PC-9 (cell line): ENCODE measurements at regions not wholly inside any gene's neighbourhood (a gene's known extent, or its start where the extent isn't known, plus 50 kb on each side); places are given as distances from the start of the nearest gene placed in this dataset.

Experiments used
- BruUV-seq: library from RNA; stranded (reverse); fragments of 400-500 nt; replicated peaks from 2 replicates; lab custom pipeline; 2021; lab: Mats Ljungman, UMichigan
- CTCF ChIA-PET: fragments of 300-600 bp; sonication (Branson Sonifier 250); formaldehyde crosslinking; loops from one replicate; lab custom pipeline; 2022; ENCODE audit warnings: antibody characterized with exemption; lab: Charles Lee
- POLR2A ChIA-PET: fragments of 300-600 bp; sonication (Branson Sonifier 250); formaldehyde crosslinking; loops from one replicate; lab custom pipeline; 2022; ENCODE audit warnings: antibody characterized with exemption; ENCODE audit not compliant: unreplicated experiment; lab: Charles Lee
- DNase-seq, 2 experiments: peaks; one replicate each; pipeline versions ENCODE4 v3.0.0 to v3.0.0-alpha.2; 2015 to 2022; ENCODE audit warnings: mixed read lengths in 1 of 2
- H2AFZ ChIP-seq: fragments of 200-600 bp; sonication (generic); 2 replicates; pipeline ENCODE4 v1.8.1; 2017; ENCODE audit warnings: antibody characterized with exemption
- H3F3A ChIP-seq: fragments of 200-600 bp; sonication (generic); 2 replicates; pipeline ENCODE4 v1.8.1; 2017; ENCODE audit warnings: antibody characterized with exemption, mild to moderate bottlenecking, low read depth; ENCODE audit not compliant: insufficient read depth
- H3K27ac ChIP-seq: fragments of 200-600 bp; sonication (generic); 2 replicates; pipeline ENCODE4 v1.6.1; 2016; ENCODE audit warnings: mixed run types
- H3K27me3 ChIP-seq: fragments of 200-600 bp; sonication (generic); 2 replicates; pipeline ENCODE4 v1.6.1; 2016; ENCODE audit warnings: low read depth, mixed run types; ENCODE audit not compliant: insufficient read depth
- H3K36me3 ChIP-seq: fragments of 200-600 bp; sonication (generic); 2 replicates; pipeline ENCODE4 v1.6.1; 2016; ENCODE audit warnings: low read depth, mixed run types
- H3K4me1 ChIP-seq: fragments of 200-600 bp; sonication (generic); replicated peaks from 2 replicates; pipeline ENCODE4 v1.6.1; 2016; ENCODE audit warnings: mixed run types; ENCODE audit not compliant: insufficient read depth
- H3K4me2 ChIP-seq: fragments of 200-600 bp; sonication (generic); 2 replicates; pipeline ENCODE4 v1.6.1; 2017; ENCODE audit warnings: mixed run types
- H3K4me3 ChIP-seq: fragments of 200-600 bp; sonication (generic); 2 replicates; pipeline ENCODE4 v1.6.1; 2016; ENCODE audit warnings: mixed run types
- H3K79me2 ChIP-seq: fragments of 200-600 bp; sonication (generic); 2 replicates; pipeline ENCODE4 v1.6.1; 2017; ENCODE audit warnings: low read depth, mixed run types
- H3K9me2 ChIP-seq: fragments of 200-600 bp; sonication (generic); 2 replicates; pipeline ENCODE4 v1.8.1; 2017; ENCODE audit warnings: mild to moderate bottlenecking; ENCODE audit not compliant: insufficient read depth
- H3K9me3 ChIP-seq: fragments of 200-600 bp; sonication (generic); 2 replicates; pipeline ENCODE4 v1.8.1; 2016; ENCODE audit warnings: low read depth; ENCODE audit not compliant: insufficient read depth
- H4K20me1 ChIP-seq: fragments of 200-600 bp; sonication (generic); 2 replicates; pipeline ENCODE4 v1.8.1; 2017; ENCODE audit not compliant: insufficient read depth
- CTCF ChIP-seq: fragments of 200-600 bp; sonication (generic); conservative IDR thresholded peaks from 2 replicates; pipeline ENCODE4 v1.6.1; 2017; ENCODE audit warnings: mixed run types, antibody characterized with exemption, mild to moderate bottlenecking, moderate library complexity
- EZH2 ChIP-seq: fragments of 200-600 bp; sonication (generic); IDR thresholded peaks from 2 replicates; pipeline ENCODE4 v1.8.0; 2017; ENCODE audit warnings: antibody characterized with exemption, low read depth
- intact Hi-C: fragments of 100-400 bp; cut with micrococcal nuclease; formaldehyde crosslinking; loops from one replicate; pipeline ENCODE4 v1.10.0; 2022; ENCODE audit not compliant: unreplicated experiment

- Histone ChIP-seq H3K4me2 (no peak overlapping the region), H3K4me3 (no peak overlapping the region), H3K27me3 (peaks cover 89% of the 10 kb centered on the region), H3F3A (no peaks in the 10 kb centered on the region), H2AFZ (no peak overlapping the region), H3K9me3 (no peaks in the 10 kb centered on the region), H3K4me1 (no peaks in the 10 kb centered on the region), H3K36me3 (no peaks in the 10 kb centered on the region), H3K27ac (no peak overlapping the region), H3K9me2 (no peaks in the 10 kb centered on the region), H3K79me2 (no peaks in the 10 kb centered on the region), H4K20me1 (no peaks in the 10 kb centered on the region)
- no peak for DNase-seq
- CTCF ChIA-PET, result interaction anchor here (0.6 kb wide), 1 partner anchor 276 kb away, joined by 3 read pairs; no protein-coding TSS in a partner anchor
- BruUV-seq, result no TSS peak
- intact Hi-C loops, result loop anchor here (5.0 kb wide), 1 partner anchor 277 kb away; no protein-coding TSS in a partner anchor
- POLR2A ChIA-PET, result no interaction called here
- TF ChIP-seq CTCF (no peak), EZH2 (no peak)
Measured at GRCh38 chr5:2039180-2039531, 156.4 kb upstream of the IRX4 start.

- intact Hi-C loops, result loop anchor here (5.0 kb wide), 1 partner anchor 276 kb away; no protein-coding TSS in a partner anchor
- Histone ChIP-seq H3K4me3 (no peak overlapping the region), H4K20me1 (no peaks in the 10 kb centered on the region), H3K9me2 (no peaks in the 10 kb centered on the region), H3K9me3 (no peaks in the 10 kb centered on the region), H3K27me3 (peaks cover 89% of the 10 kb centered on the region), H3K4me1 (no peaks in the 10 kb centered on the region), H3K79me2 (no peaks in the 10 kb centered on the region), H3K36me3 (no peaks in the 10 kb centered on the region), H3K27ac (no peak overlapping the region), H3F3A (no peaks in the 10 kb centered on the region), H3K4me2 (no peak overlapping the region), H2AFZ (no peak overlapping the region)
- ChIA-PET POLR2A (no interaction called here), CTCF (interaction anchor here (0.6 kb wide), 1 partner anchor 275 kb away, joined by 3 read pairs; no protein-coding TSS in a partner anchor)
- DNase-seq, result peak in 1 of 2 experiments; percentile 50
- BruUV-seq, result no TSS peak
- no peak for TF ChIP-seq EZH2
- peak; percentile 44; the same call in 1 of the 2 replicates for TF ChIP-seq CTCF
Measured at GRCh38 chr5:2038321-2039179, 155.8 kb upstream of the IRX4 start.

GRCh38 chr5:2036885-2037284, 154.2 kb upstream of the IRX4 start:
- intact Hi-C loops, result loop anchor here (5.0 kb wide), 1 partner anchor 275 kb away; no protein-coding TSS in a partner anchor

More at GRCh38 chr5:2036885-2037284, 154.2 kb upstream of the IRX4 start:
- Histone ChIP-seq H3K4me1 (no peaks in the 10 kb centered on the region), H3K36me3 (no peaks in the 10 kb centered on the region), H2AFZ (no peak overlapping the region), H4K20me1 (no peaks in the 10 kb centered on the region), H3K9me2 (no peaks in the 10 kb centered on the region), H3K4me2 (no peak overlapping the region), H3K9me3 (no peaks in the 10 kb centered on the region), H3K27me3 (peaks cover 89% of the 10 kb centered on the region), H3F3A (no peaks in the 10 kb centered on the region), H3K27ac (no peak overlapping the region), H3K4me3 (no peak overlapping the region), H3K79me2 (no peaks in the 10 kb centered on the region)
- ChIA-PET POLR2A (no interaction called here), CTCF (interaction anchor here (0.5 to 0.6 kb wide), 3 partner anchors 115 to 197 kb away, joined by 3 to 5 read pairs (median 3); no protein-coding TSS in a partner anchor)
- TF ChIP-seq EZH2 (no peak), CTCF (no peak)
- no TSS peak for BruUV-seq
- no peak for DNase-seq
